MCF 10A (cell line): ENCODE measurements at regions not wholly inside any gene's neighbourhood (a gene's known extent, or its start where the extent isn't known, plus 50 kb on each side); places are given as distances from the start of the nearest gene placed in this dataset.

Source experiments
- BruUV-seq: library from RNA; stranded (reverse); fragments of 400-500 nt; replicated peaks from 2 replicates; lab custom pipeline; 2021; lab: Mats Ljungman, UMichigan
- CTCF ChIA-PET: fragments of 300-600 bp; sonication (Branson Sonifier 250); formaldehyde crosslinking; extraction: SDS; loops from one replicate; lab custom pipeline; 2021; ENCODE audit warnings: antibody characterized with exemption, inconsistent platforms; lab: Yijun Ruan, JAX
- POLR2A ChIA-PET: fragments of 300-600, 350-650 bp; sonication (Branson Sonifier 250); formaldehyde crosslinking; extraction: SDS; loops from one replicate; lab custom pipeline; 2020; ENCODE audit warnings: antibody characterized with exemption, inconsistent platforms; lab: Yijun Ruan, JAX
- DNase-seq: peaks from one replicate; pipeline ENCODE4 v3.0.0-alpha.2; 2018; ENCODE audit not compliant: unreplicated experiment
- H3K27ac Mint-ChIP-seq: one replicate; pipeline ENCODE4 v1.8.0; 2022; ENCODE audit warnings: mild to moderate bottlenecking, low read depth, mixed read lengths; ENCODE audit not compliant: unreplicated experiment
- H3K27me3 Mint-ChIP-seq: one replicate; pipeline ENCODE4 v1.8.0; 2022; ENCODE audit warnings: mixed read lengths; ENCODE audit not compliant: insufficient read depth, unreplicated experiment
- H3K36me3 Mint-ChIP-seq: one replicate; pipeline ENCODE4 v1.8.0; 2022; ENCODE audit warnings: mild to moderate bottlenecking, moderate library complexity, mixed read lengths; ENCODE audit not compliant: insufficient read depth, unreplicated experiment
- H3K4me1 Mint-ChIP-seq: one replicate; pipeline ENCODE4 v1.8.0; 2022; ENCODE audit warnings: mixed read lengths; ENCODE audit not compliant: insufficient read depth, unreplicated experiment
- H3K4me3 Mint-ChIP-seq: one replicate; pipeline ENCODE4 v1.8.0; 2022; ENCODE audit warnings: mild to moderate bottlenecking, moderate library complexity, mixed read lengths; ENCODE audit not compliant: unreplicated experiment
- H3K9me3 Mint-ChIP-seq: one replicate; pipeline ENCODE4 v1.8.0; 2022; ENCODE audit warnings: mixed read lengths; ENCODE audit not compliant: unreplicated experiment
- CTCF ChIP-seq: fragments of 200-600 bp; IDR thresholded peaks from one replicate; pipeline ENCODE4 v1.8.0; 2022; ENCODE audit warnings: antibody characterized with exemption, mild to moderate bottlenecking; ENCODE audit not compliant: unreplicated experiment
- intact Hi-C: fragments of 100-400 bp; cut with micrococcal nuclease; formaldehyde crosslinking; loops from 2 replicates; pipeline ENCODE4 v1.14.1; 2022

GRCh38 chr1:82279241-82279640 is 478.5 kb downstream of the ADGRL2 start:
- Mint-ChIP-seq H3K36me3 (no peaks in the 10 kb centered on the region), H3K27ac (no peak overlapping the region), H3K9me3 (no peaks in the 10 kb centered on the region), H3K27me3 (no peaks in the 10 kb centered on the region), H3K4me3 (no peak overlapping the region), H3K4me1 (no peaks in the 10 kb centered on the region)
- TF ChIP-seq CTCF: no peak
- POLR2A ChIA-PET: no interaction called here
- intact Hi-C loops: no loop called here
- CTCF ChIA-PET: no interaction called here
- no peak for DNase-seq
- no TSS peak for BruUV-seq

- no peak for TF ChIP-seq CTCF
- H3K27ac Mint-ChIP-seq: no peak overlapping the region
- DNase-seq: no peak
- BruUV-seq: no TSS peak
- CTCF ChIA-PET: no interaction called here
- POLR2A ChIA-PET: interaction anchor here (1.1 kb wide), 1 partner anchor 10 kb away, joined by 3 read pairs; no protein-coding TSS in a partner anchor
- no peaks in the 10 kb centered on the region for H3K36me3 Mint-ChIP-seq
- H3K9me3 Mint-ChIP-seq: no peaks in the 10 kb centered on the region
- intact Hi-C loops: no loop called here
- peaks cover 17% of the 10 kb centered on the region for H3K4me1 Mint-ChIP-seq
- H3K27me3 Mint-ChIP-seq: no peaks in the 10 kb centered on the region
- H3K4me3 Mint-ChIP-seq: no peak overlapping the region
These were observed 473.1 kb downstream of the ADGRL2 start for GRCh38 chr1:82273816-82274215.

GRCh38 chr1:82269431-82269830 is 468.7 kb downstream of the ADGRL2 start:
- no peak overlapping the region for H3K4me3 Mint-ChIP-seq
- H3K27ac Mint-ChIP-seq: peak overlapping the region; percentile 64
- ChIA-PET CTCF (interaction anchor here (0.7 kb wide), 1 partner anchor 322 kb away, joined by 3 read pairs; no protein-coding TSS in a partner anchor), POLR2A (interaction anchor here (0.7 to 2.7 kb wide), 2 partner anchors 44 to 71 kb away, joined by 3 to 10 read pairs; no protein-coding TSS in a partner anchor)
- BruUV-seq: no TSS peak
- DNase-seq: peak; percentile 80
- H3K27me3 Mint-ChIP-seq: no peaks in the 10 kb centered on the region
- no peak for TF ChIP-seq CTCF
- no peaks in the 10 kb centered on the region for H3K36me3 Mint-ChIP-seq
- no peaks in the 10 kb centered on the region for H3K9me3 Mint-ChIP-seq
- peaks cover 19% of the 10 kb centered on the region for H3K4me1 Mint-ChIP-seq
- intact Hi-C loops: no loop called here

GRCh38 chr1:82268826-82269225 is 468.1 kb downstream of the ADGRL2 start:
- peaks cover 19% of the 10 kb centered on the region for H3K4me1 Mint-ChIP-seq
- DNase-seq: no peak
- no peaks in the 10 kb centered on the region for H3K36me3 Mint-ChIP-seq
- BruUV-seq: no TSS peak
- no peak overlapping the region for H3K4me3 Mint-ChIP-seq
- POLR2A ChIA-PET: interaction anchor here (0.7 to 2.7 kb wide), 2 partner anchors 44 to 71 kb away, joined by 3 to 10 read pairs; no protein-coding TSS in a partner anchor
- CTCF ChIA-PET: no interaction called here
- no peaks in the 10 kb centered on the region for H3K27me3 Mint-ChIP-seq
- H3K27ac Mint-ChIP-seq: peak overlapping the region; percentile 64
- TF ChIP-seq CTCF: no peak
- H3K9me3 Mint-ChIP-seq: no peaks in the 10 kb centered on the region
- intact Hi-C loops: no loop called here
